Stimulated activated CD4-positive, alpha-beta T cell treated with anti-CD3 and anti-CD28 coated beads, Interleukin-1b, Interleukin-23, amount 100 ng/mL, for 4 hours (primary cell): ENCODE measurements at regions not wholly inside any gene's neighbourhood (a gene's known extent, or its start where the extent isn't known, plus 50 kb on each side); places are given as distances from the start of the nearest gene placed in this dataset.
A peak's percentile ranks its signal among the peaks of the same experiment; 100 is the strongest.
"Not testable (repeated sequence)": the region's sequence is repeated elsewhere in the genome, so short reads cannot be mapped to it uniquely, and the experiment has no call there.

Experiments
- DNase-seq, 2 donors: peaks; one replicate each; pipeline ENCODE4 v3.0.0-alpha.2; 2020; ENCODE audit warnings: low read depth in 2 of 2

GRCh38 chr20:25864963-25865714 is 168.5 kb upstream of the ZNF337 start:
- not testable (repeated sequence) for DNase-seq

GRCh38 chr20:25864326-25864962 is 167.8 kb upstream of the ZNF337 start:
- DNase-seq, result no peak

GRCh38 chr20:25863536-25864325 is 167.1 kb upstream of the ZNF337 start:
- no peak for DNase-seq

- DNase-seq, result peak; percentile 70 to 81
These were observed 166.4 kb upstream of the ZNF337 start for GRCh38 chr20:25862967-25863530.

GRCh38 chr20:25860531-25861150 is 164.0 kb upstream of the ZNF337 start:
- no peak for DNase-seq

GRCh38 chr20:25859649-25860530 is 163.2 kb upstream of the ZNF337 start:
- peak; percentile 48 to 76 for DNase-seq

GRCh38 chr20:25858495-25859425 is 162.1 kb upstream of the ZNF337 start:
- no peak for DNase-seq

- not testable (repeated sequence) for DNase-seq
These were observed 160.6 kb upstream of the ZNF337 start for GRCh38 chr20:25857091-25857788.

GRCh38 chr20:25856256-25856884 is 159.7 kb upstream of the ZNF337 start:
- no peak for DNase-seq

- DNase-seq, result not testable (repeated sequence)
These were observed 159.0 kb upstream of the ZNF337 start for GRCh38 chr20:25855451-25856156.

- not testable (repeated sequence) for DNase-seq
These were observed 158.0 kb upstream of the ZNF337 start for GRCh38 chr20:25854666-25855065.

GRCh38 chr20:25853718-25854388 is 157.2 kb upstream of the ZNF337 start:
- peak; percentile 64 to 80 for DNase-seq

GRCh38 chr20:25852968-25853717 is 156.5 kb upstream of the ZNF337 start:
- not testable (repeated sequence) for DNase-seq

- not testable (repeated sequence) for DNase-seq
These were observed 153.5 kb upstream of the ZNF337 start for GRCh38 chr20:25850133-25850532.

GRCh38 chr20:25848222-25848621 is 151.6 kb upstream of the ZNF337 start:
- no peak for DNase-seq

- DNase-seq, result not testable (repeated sequence)
These were observed 148.0 kb upstream of the ZNF337 start for GRCh38 chr20:25844640-25845039.
